K562 (cell line): ENCODE measurements at regions not wholly inside any gene's neighbourhood (a gene's known extent, or its start where the extent isn't known, plus 50 kb on each side); places are given as distances from the start of the nearest gene placed in this dataset.

Experiments used
- ATAC-seq: fragments of 200-7000 bp; cut with Tn5 transposase; 3 replicates; pipeline ENCODE4 v1.9.1; 2020; ENCODE audit warnings: moderate library complexity
- BruUV-seq: library from RNA; stranded (reverse); fragments of 400-500 nt; replicated peaks from 2 replicates; lab custom pipeline; 2021; lab: Mats Ljungman, UMichigan
- CTCF ChIA-PET: fragments of 300-600 bp; formaldehyde crosslinking; extraction: SDS; loops from one replicate; lab custom pipeline; 2021; ENCODE audit warnings: low intra/inter-chr PET ratio; lab: Yijun Ruan, JAX
- POLR2A ChIA-PET: fragments of 300-600, 350-650 bp; sonication (Branson Sonifier 250); formaldehyde crosslinking; extraction: SDS; loops from one replicate; lab custom pipeline; 2021; ENCODE audit warnings: antibody characterized with exemption, inconsistent platforms; lab: Yijun Ruan, JAX
- DNase-seq, 4 experiments: peaks; one replicate each; pipeline versions ENCODE4 v3.0.0 to v3.0.0-alpha.2; 2011 to 2018; ENCODE audit warnings: low spot score in 3 of 4, mixed read lengths in 3 of 4; ENCODE audit errors: extremely low read depth in 1 of 4
- FAIRE-seq: peaks from 2 replicates; lab custom pipeline; 2011; peaks lifted over from hg19 to GRCh38; lab: Jason Lieb, UNC
- H2AFZ ChIP-seq: 2 replicates; pipeline ENCODE4 v1.6.0; 2011; ENCODE audit warnings: low read depth, low read length, control low read depth, inconsistent platforms
- H3K27ac ChIP-seq: fragments of 200-600 bp; 3 replicates; pipeline ENCODE4 v1.8.0; 2011; ENCODE audit warnings: low read depth, mild to moderate bottlenecking, control low read depth, inconsistent platforms, low read length, moderate library complexity, mixed read lengths; ENCODE audit errors: extremely low read depth
- H3K27me3 ChIP-seq, 2 experiments: fragments of 300-600 bp in 1 of 2; 2 replicates in 1 of 2; 3 replicates in 1 of 2; pipeline versions ENCODE4 v1.6.0 to v1.8.0; 2011; ENCODE audit warnings: inconsistent platforms in 2 of 2, low read length in 2 of 2, mild to moderate bottlenecking in 1 of 2, mixed read lengths in 1 of 2, moderate library complexity in 1 of 2; ENCODE audit not compliant: control insufficient read depth in 2 of 2, insufficient read depth in 2 of 2
- H3K36me3 ChIP-seq: fragments of 300-600 bp; 3 replicates; pipeline ENCODE4 v1.8.0; 2011; ENCODE audit warnings: mild to moderate bottlenecking, low read length, inconsistent platforms; ENCODE audit not compliant: control insufficient read depth, insufficient read depth
- H3K4me1 ChIP-seq, 2 experiments: fragments of 200-600 bp in 1 of 2; replicated peaks in 1 of 2; 2 replicates in 1 of 2; 3 replicates in 1 of 2; pipeline versions ENCODE4 v1.5.1 to v1.8.0; 2011; ENCODE audit warnings: inconsistent platforms in 2 of 2, low read length in 2 of 2, mild to moderate bottlenecking in 1 of 2, mixed read lengths in 1 of 2, moderate library complexity in 1 of 2; ENCODE audit not compliant: control insufficient read depth in 2 of 2, insufficient read depth in 2 of 2
- H3K4me2 ChIP-seq: 2 replicates; pipeline ENCODE4 v1.6.1; 2011; ENCODE audit warnings: low read length, control low read depth, inconsistent platforms, mixed read lengths; ENCODE audit not compliant: insufficient read depth
- H3K4me3 ChIP-seq: fragments of 200-600 bp; sonication (generic), shearing (Covaris generic); 2 replicates; pipeline ENCODE4 v1.5.1; 2016; ENCODE audit warnings: control low read depth, inconsistent platforms
- H3K79me2 ChIP-seq: fragments of 200-600 bp; 3 replicates; pipeline ENCODE4 v1.8.0; 2011; ENCODE audit warnings: low read length, inconsistent platforms; ENCODE audit not compliant: control insufficient read depth, insufficient read depth
- H3K9ac ChIP-seq, 2 experiments: 2 replicates each; pipeline versions ENCODE4 v1.6.0 to v1.6.1; 2011; ENCODE audit warnings: low read depth in 2 of 2, low read length in 2 of 2, control low read depth in 1 of 2, inconsistent platforms in 1 of 2, mild to moderate bottlenecking in 1 of 2, mixed read lengths in 1 of 2; ENCODE audit not compliant: insufficient read depth in 1 of 2
- H3K9me1 ChIP-seq: one replicate; pipeline ENCODE4 v1.6.0; 2011; ENCODE audit warnings: inconsistent platforms, mild to moderate bottlenecking, low read length, moderate library complexity; ENCODE audit not compliant: control insufficient read depth, insufficient read depth
- H3K9me3 ChIP-seq: replicated peaks from 2 replicates; pipeline ENCODE4 v1.5.1; 2011; ENCODE audit warnings: low read depth, low read length, inconsistent platforms; ENCODE audit not compliant: control insufficient read depth, insufficient read depth
- H4K20me1 ChIP-seq: replicated peaks from 2 replicates; pipeline ENCODE4 v1.6.1; 2011; ENCODE audit warnings: low read length, inconsistent platforms, mixed read lengths; ENCODE audit not compliant: control insufficient read depth, insufficient read depth
- CBX1 ChIP-seq: sonication (generic); IDR thresholded peaks from 2 replicates; pipeline ENCODE4 v1.6.1; 2016; ENCODE audit warnings: antibody characterized with exemption, low read depth, mild to moderate bottlenecking
- DLX4 ChIP-seq: fragments of 250-450 bp; sonication (Bioruptor Pico); IDR thresholded peaks from 2 replicates; pipeline ENCODE4 v1.6.1; 2021; ENCODE audit warnings: mild to moderate bottlenecking
- NCOA2 ChIP-seq, 2 experiments: fragments of 450-650 bp; IDR thresholded peaks; 2 replicates each; pipeline ENCODE4 v1.6.1; 2018; ENCODE audit warnings: mild to moderate bottlenecking in 2 of 2, moderate library complexity in 1 of 2; ENCODE audit not compliant: partially characterized antibody in 2 of 2
- TAL1 ChIP-seq: fragments of 450-650 bp; IDR thresholded peaks from 2 replicates; pipeline ENCODE4 v1.6.1; 2016; ENCODE audit warnings: mild to moderate bottlenecking
- XRCC3 ChIP-seq: fragments of 450-650 bp; IDR thresholded peaks from 2 replicates; pipeline ENCODE4 v1.6.1; 2017; ENCODE audit warnings: mild to moderate bottlenecking, moderate library complexity
- ZBTB7A ChIP-seq: IDR thresholded peaks from 2 replicates; pipeline ENCODE4 v1.6.1; 2011; ENCODE audit warnings: low read depth, mild to moderate bottlenecking, low read length, moderate library complexity, borderline replicate concordance; ENCODE audit not compliant: control insufficient read depth
- ZNF134 ChIP-seq: fragments of 250-450 bp; sonication (Bioruptor Pico); conservative IDR thresholded peaks from 2 replicates; pipeline ENCODE4 v1.4.0; 2020
- WGBS: fragments of 100-300 bp; shearing (Covaris generic); methylation state at CpG from one replicate; pipeline ENCODE4 v1.1.6; 2016; ENCODE audit warnings: low coverage, mixed read lengths; ENCODE audit not compliant: insufficient coverage; ENCODE audit errors: missing lambda C conversion rate; 5-methylcytosine and 5-hydroxymethylcytosine counted together
- in situ Hi-C: fragments of 300-500 bp; cut with MboI; formaldehyde crosslinking; loops from 4 replicates; pipeline ENCODE4 v1.15.0; 2018; ENCODE audit warnings: inconsistent platforms, mixed read lengths
- intact Hi-C: fragments of 100-400 bp; cut with micrococcal nuclease; formaldehyde crosslinking; loops from 2 replicates; pipeline ENCODE4 v1.14.2; 2022
- TF ChIP-seq, protein P1 (sequence below): sonication (generic); formaldehyde crosslinking; IDR thresholded peaks from 2 replicates; pipeline ENCODE4 v1.8.0; 2022; ENCODE audit warnings: mild to moderate bottlenecking, missing genetic modification reagents
- TF ChIP-seq, protein P2 (sequence below): fragments of 450-650 bp; formaldehyde crosslinking; IDR thresholded peaks from 2 replicates; pipeline ENCODE4 v1.4.0; 2020; ENCODE audit warnings: mild to moderate bottlenecking, moderate library complexity
- TF ChIP-seq, protein P3 (sequence below): fragments of 450-650 bp; formaldehyde crosslinking; IDR thresholded peaks from 2 replicates; pipeline ENCODE4 v1.4.0; 2022; ENCODE audit warnings: mild to moderate bottlenecking, moderate library complexity

DNA sequence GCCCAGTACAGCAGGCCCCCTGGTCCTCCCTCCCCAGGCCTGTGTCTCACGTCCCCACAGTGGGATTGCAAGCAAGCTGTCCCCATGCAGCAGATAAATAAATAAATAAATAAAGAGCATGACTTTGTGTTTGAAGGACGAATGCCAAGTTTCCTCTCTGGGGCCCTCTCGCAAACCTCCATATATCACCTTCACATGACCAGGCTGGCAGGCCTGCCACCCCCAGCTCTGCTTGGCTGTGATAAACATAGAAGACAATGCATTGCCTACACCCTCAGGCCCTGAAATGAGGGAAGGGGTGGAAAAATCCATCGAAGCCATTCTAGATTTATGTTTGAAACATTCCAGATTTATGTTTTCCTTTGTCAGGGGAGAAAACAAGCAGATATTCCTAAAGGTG lies 107.3 kb downstream of the CCT6B start:
- TF ChIP-seq, protein P1, sequence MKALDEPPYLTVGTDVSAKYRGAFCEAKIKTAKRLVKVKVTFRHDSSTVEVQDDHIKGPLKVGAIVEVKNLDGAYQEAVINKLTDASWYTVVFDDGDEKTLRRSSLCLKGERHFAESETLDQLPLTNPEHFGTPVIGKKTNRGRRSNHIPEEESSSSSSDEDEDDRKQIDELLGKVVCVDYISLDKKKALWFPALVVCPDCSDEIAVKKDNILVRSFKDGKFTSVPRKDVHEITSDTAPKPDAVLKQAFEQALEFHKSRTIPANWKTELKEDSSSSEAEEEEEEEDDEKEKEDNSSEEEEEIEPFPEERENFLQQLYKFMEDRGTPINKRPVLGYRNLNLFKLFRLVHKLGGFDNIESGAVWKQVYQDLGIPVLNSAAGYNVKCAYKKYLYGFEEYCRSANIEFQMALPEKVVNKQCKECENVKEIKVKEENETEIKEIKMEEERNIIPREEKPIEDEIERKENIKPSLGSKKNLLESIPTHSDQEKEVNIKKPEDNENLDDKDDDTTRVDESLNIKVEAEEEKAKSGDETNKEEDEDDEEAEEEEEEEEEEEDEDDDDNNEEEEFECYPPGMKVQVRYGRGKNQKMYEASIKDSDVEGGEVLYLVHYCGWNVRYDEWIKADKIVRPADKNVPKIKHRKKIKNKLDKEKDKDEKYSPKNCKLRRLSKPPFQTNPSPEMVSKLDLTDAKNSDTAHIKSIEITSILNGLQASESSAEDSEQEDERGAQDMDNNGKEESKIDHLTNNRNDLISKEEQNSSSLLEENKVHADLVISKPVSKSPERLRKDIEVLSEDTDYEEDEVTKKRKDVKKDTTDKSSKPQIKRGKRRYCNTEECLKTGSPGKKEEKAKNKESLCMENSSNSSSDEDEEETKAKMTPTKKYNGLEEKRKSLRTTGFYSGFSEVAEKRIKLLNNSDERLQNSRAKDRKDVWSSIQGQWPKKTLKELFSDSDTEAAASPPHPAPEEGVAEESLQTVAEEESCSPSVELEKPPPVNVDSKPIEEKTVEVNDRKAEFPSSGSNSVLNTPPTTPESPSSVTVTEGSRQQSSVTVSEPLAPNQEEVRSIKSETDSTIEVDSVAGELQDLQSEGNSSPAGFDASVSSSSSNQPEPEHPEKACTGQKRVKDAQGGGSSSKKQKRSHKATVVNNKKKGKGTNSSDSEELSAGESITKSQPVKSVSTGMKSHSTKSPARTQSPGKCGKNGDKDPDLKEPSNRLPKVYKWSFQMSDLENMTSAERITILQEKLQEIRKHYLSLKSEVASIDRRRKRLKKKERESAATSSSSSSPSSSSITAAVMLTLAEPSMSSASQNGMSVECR (CRISPR knock-in tag): no peak
- TF ChIP-seq NCOA2 (IDR thresholded peaks at IDR 0.05; ENCODE audit: partially characterized antibody in 2 of 2): no peak
- no peak for TF ChIP-seq CBX1
- TF ChIP-seq, protein P2, sequence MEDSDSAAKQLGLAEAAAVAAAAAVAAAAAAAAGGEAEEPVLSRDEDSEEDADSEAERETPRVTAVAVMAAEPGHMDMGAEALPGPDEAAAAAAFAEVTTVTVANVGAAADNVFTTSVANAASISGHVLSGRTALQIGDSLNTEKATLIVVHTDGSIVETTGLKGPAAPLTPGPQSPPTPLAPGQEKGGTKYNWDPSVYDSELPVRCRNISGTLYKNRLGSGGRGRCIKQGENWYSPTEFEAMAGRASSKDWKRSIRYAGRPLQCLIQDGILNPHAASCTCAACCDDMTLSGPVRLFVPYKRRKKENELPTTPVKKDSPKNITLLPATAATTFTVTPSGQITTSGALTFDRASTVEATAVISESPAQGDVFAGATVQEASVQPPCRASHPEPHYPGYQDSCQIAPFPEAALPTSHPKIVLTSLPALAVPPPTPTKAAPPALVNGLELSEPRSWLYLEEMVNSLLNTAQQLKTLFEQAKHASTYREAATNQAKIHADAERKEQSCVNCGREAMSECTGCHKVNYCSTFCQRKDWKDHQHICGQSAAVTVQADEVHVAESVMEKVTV (CRISPR knock-in tag): no peak
- TF ChIP-seq XRCC3: no peak
- TF ChIP-seq DLX4 (CRISPR knock-in tag): no peak
- no peak for TF ChIP-seq ZNF134
- TF ChIP-seq ZBTB7A: no peak
- no peak for TF ChIP-seq TAL1
- TF ChIP-seq, protein P3, sequence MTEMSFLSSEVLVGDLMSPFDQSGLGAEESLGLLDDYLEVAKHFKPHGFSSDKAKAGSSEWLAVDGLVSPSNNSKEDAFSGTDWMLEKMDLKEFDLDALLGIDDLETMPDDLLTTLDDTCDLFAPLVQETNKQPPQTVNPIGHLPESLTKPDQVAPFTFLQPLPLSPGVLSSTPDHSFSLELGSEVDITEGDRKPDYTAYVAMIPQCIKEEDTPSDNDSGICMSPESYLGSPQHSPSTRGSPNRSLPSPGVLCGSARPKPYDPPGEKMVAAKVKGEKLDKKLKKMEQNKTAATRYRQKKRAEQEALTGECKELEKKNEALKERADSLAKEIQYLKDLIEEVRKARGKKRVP: no peak
- Histone ChIP-seq H3K36me3 (no peaks in the 10 kb centered on the region), H2AFZ (no peak overlapping the region), H3K4me3 (no peak overlapping the region), H3K4me2 (no peak overlapping the region), H3K9me1 (no peaks in the 10 kb centered on the region), H3K4me1 (no peaks in the 10 kb centered on the region; a peak in 1 of 5 replicates), H3K27me3 (peaks cover 0 to 10% of the 10 kb centered on the region in 2 experiments; a peak in 2 of 5 replicates), H3K9me3 (no peaks in the 10 kb centered on the region), H3K27ac (no peak overlapping the region), H4K20me1 (no peaks in the 10 kb centered on the region), H3K9ac (no peak overlapping the region), H3K79me2 (no peaks in the 10 kb centered on the region)
- intact Hi-C loops (no loop called here), in situ Hi-C loops (no loop called here)
- 6% methylated on average over 4 of the region's 4 CpGs for WGBS
- no peak for ATAC-seq
- CTCF ChIA-PET: no interaction called here
- FAIRE-seq: no peak
- POLR2A ChIA-PET: interaction anchor here (0.6 kb wide), 1 partner anchor 466 kb away, joined by 3 read pairs; no protein-coding TSS in a partner anchor
- no peak for DNase-seq
- no TSS peak for BruUV-seq
